ENCODE measurements at regions not wholly inside any gene's neighbourhood (a gene's known extent, or its start where the extent isn't known, plus 50 kb on each side); places are given as distances from the start of the nearest gene placed in this dataset.

- DNase-seq (ENCODE audit: low spot score): no peak
Observed at GRCh38 chr1:112040891-112041740, 51.6 kb upstream of the KCND3 start.

DNA sequence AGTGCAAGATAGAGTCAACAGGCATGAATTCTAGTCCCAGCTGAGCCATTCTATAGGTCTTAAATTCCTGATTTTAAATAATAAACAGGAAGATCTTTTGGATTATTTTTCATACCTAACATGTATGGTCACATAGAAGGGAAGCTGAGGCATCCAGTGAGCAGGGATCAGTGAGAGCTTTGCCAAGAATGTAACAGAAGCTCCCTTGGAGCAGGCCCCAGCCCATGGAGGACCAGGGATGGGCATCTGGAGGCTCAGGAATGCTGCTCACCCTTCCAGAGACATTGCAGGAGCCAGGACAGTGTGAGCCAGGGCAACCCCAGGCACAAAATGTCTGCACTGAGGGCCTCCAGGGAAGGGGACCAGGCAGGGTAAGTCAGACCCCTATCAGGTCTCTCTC lies 54.4 kb upstream of the KCND3 start:
- DNase-seq (ENCODE audit: low spot score): no peak

- DNase-seq (ENCODE audit: low spot score): no peak
Observed at GRCh38 chr1:112044745-112045144, 55.3 kb upstream of the KCND3 start.

DNA sequence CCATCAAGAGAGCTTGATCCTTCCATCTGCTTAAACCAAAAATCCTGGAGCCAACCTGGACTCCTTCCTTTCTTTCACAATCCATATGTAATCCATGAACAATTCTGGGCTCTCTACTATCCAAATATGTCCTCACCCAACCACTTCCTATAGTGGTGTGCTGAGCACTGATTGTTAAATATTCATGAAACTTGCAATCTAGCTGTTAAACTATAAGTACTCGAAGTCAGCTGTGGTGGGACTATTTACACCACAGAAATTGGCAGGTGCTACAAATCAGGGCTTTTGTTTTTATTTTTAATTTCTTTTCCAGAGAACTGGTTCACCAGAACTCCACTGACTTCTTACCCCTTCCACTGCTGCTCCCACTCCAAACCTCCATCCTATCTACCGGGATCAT lies 57.2 kb upstream of the KCND3 start:
- no peak for DNase-seq (ENCODE audit: low spot score)

DNA sequence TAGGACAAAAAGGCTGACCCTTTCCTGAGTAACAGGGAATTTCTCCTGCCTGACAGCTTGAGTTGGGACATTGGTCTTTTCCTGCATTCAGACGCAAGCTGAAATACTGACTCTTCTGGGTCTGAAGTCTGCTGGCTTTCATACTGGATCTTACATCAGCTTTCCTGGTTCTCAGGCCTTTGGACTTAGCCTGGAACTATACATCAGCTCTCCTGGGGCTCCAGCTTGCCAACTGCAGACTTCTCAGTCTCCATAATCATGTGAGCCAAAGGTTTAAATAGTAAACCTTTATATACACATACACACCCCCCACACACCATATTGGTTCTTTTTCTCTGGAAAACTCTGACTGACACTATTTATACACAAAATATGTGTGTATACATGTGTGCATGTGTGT lies 59.0 kb upstream of the KCND3 start:
- no peak for DNase-seq (ENCODE audit: low spot score)

DNA sequence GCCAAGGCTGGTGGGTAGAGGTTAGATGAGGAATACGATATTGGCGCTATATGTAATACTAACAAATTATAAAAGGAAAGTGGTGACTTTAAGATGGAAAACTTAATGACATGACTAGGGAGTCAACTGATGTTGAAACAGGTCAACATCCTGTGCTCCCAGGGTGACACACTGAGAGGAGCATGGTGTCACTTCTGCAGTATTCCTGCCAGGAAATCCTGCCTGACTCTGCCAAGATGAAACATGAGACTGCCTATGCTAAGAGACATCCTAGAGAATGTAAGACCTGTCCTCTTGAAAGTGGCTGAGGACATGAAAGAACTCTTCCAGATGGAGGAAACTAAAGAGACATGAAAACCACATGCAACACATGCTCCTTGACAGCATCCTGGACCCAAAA lies 65.0 kb upstream of the KCND3 start:
- DNase-seq (ENCODE audit: low spot score): no peak

GRCh38 chr1:112056354-112056753 lies 66.9 kb upstream of the KCND3 start:
- no peak for DNase-seq (ENCODE audit: low spot score)

DNA sequence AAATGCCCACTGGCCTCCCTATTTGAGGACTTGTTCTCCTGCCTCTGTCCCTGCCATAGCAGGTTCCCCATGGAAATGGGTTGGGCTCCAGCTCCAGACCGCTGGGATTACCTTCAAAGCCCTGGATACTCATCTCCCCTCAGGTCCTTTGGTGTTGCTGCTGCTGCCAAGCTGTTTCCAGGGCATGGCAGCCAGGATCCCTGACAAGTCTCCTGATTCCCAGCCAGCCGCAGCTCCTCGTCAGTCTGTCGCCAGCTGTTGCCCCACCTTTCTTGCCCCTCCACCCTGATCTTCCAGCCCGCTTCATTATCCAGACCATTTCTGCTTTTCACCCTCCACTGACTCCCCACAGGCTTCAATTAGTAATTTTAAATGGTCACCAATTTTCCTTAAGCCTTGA lies 68.3 kb upstream of the KCND3 start:
- DNase-seq (ENCODE audit: low spot score): no peak

- DNase-seq (ENCODE audit: low spot score): peak; percentile 2
Observed at GRCh38 chr1:112058815-112059450, 69.5 kb upstream of the KCND3 start.

- no peak for DNase-seq (ENCODE audit: low spot score)
Observed at GRCh38 chr1:112059679-112060078, 70.2 kb upstream of the KCND3 start.

DNA sequence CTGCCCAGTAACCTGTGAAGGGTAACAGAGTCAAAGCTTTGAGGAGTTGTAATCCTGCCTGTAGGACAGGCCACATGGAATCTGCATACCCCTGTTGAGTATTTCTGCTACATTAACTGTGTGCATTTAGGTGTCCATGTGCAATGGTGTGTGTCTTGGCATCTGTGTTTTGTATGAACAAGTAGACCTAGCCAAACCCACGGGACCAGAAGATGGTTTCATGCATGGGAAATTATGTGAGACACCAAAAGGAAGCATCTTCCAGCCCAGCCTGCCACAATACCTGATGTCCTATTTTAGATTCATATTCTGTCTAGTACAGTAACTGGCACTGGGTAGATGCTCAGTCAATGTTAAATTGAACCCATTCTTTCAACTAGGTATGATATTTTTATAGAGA lies 70.8 kb upstream of the KCND3 start:
- DNase-seq (ENCODE audit: low spot score): no peak

- no peak for DNase-seq (ENCODE audit: low spot score)
Observed at GRCh38 chr1:112061056-112061455, 71.6 kb upstream of the KCND3 start.

DNA sequence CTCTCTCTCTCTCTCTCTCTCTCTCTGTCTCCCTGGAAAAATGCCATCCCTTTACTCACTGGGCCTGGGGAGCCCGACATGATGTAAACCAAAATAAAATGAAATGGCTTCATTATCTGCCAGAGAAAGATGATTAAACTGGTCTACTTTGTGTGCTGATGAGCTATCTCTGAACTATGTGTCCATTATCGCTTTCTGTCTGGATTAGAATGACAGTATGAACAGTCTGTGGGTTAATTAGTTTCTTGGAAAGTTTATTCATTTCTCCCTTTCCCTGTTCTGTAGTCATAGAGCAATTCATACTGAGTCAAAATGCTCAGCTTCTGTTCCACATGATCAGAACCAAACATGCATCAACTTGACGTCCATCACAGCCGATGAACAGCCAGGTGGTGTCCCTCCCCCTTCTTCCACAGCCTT lies 72.4 kb upstream of the KCND3 start:
- DNase-seq (ENCODE audit: low spot score): no peak

DNA sequence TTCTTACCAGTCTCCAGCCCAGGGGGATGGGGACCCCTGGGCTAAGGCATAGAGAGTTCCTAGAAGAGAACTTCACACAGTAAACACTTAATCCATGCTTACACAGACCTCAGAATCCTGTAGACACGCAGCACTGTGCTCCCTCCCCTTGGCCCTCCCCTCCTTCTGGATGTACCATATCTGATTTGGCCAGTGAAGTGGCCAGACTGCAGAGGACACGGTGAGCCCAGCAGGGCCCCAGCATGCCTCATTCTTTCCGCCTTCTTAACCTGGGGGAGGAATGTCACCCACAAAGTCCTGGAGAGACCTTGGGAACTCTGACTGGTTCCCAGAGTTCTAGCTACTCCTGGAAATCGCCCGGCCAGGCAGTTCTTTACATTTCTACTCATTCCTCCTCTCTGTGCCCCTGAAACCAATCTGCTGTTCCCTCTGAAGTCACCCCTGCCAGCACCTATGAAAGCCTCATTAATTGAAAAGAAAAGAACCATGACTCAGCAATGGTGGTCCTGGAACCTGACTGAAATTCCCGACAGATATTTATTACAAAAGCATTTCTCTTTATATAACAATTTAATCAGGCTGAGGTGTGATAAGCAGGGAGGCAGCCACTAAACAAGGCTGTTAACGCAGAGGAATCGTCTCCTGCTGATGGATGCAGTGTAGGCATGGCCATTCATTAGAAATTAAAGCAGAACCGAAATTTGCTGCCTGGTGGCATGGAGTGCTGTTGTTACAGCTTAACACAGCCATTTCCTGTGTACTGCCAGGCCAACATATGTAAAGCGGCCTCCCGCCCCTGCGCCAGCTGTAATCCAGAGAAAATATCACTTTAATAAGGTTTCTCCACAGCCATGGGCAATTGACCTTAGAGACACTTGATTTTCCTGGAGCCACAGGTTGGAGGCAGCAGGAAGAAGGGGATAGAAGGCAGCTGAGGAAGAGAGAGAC lies 74.6 kb upstream of the KCND3 start:
- no peak for DNase-seq (ENCODE audit: low spot score)

DNA sequence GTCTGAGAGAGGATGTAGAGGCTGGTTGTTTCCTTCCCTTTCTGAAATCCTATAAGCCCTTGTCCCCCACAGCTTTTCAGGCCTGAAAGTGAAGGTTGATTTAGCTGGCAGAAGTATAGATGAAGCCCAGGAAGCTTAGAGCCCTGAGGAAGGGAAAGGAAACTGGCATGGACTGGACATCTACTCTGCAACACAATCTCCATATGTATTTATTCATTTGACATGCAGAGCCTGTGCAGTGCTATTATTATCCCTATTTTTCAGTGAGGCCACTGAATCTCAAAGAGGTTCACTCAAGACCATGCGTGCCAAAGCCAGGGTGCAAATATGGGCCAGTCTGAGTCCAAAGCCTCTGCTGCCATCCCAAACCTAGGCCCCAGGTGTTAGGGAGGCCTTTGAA lies 78.5 kb upstream of the KCND3 start:
- no peak for DNase-seq (ENCODE audit: low spot score)

DNA sequence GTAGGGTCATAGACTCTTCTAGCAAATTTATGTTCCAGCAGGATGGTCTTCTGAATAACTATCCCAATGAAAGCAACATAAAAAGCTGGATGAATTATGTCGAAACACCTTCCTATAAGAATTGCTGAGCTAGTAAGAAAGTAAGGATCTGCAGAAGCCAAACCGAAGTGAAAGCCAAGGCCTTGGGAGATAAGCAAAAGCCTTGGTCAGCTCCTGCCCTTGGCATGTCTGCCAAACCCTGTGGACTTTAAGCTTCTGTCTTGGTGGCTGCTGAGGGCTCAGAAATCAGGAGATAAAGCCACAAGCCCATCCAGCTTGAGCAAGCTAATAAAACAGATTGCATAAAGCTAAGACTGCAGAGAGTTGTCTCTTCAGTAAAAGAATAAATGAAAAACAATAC lies 81.2 kb upstream of the KCND3 start:
- no peak for DNase-seq (ENCODE audit: low spot score)

- no peak for DNase-seq (ENCODE audit: low spot score)
Observed at GRCh38 chr1:112074711-112075110, 85.2 kb upstream of the KCND3 start.

DNA sequence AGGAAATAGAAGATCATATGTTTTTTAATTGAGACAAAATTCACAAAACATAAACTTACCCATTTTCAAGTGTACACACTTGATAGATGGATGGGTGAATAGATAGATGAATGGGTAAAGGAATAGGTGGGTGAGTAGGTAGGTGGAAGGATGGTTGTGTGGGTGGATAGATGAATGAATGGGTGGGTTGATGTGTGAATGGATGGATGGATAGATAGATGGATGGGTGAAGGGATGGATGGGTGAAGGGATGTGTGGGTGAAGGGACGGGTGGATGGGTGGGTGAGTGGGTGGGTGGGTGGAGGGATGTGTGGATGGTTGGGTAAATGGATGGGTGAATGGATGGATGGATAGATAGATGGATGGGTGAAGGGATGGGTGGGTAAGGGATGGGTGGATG lies 86.1 kb upstream of the KCND3 start:
- DNase-seq (ENCODE audit: low spot score): no peak

DNA sequence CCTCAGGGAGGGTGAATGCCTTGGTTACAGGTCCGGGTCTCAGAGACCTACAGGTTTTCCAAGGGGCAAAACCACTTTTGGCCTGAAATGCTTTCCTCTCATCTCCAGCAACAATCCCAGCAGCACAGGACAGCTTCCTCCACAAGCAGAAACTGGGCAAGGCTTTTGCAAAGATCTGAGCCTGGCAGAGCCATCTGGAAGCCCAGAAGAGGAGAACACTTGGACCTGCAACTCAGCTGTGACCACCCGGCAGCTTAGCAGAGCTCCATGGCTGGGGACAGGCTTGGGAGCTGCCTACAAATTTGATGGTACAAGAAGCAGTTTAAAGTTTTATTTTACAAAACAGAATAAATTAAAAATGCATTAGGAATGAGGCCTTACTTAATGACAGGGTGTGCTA lies 90.0 kb upstream of the KCND3 start:
- DNase-seq (ENCODE audit: low spot score): no peak

DNA sequence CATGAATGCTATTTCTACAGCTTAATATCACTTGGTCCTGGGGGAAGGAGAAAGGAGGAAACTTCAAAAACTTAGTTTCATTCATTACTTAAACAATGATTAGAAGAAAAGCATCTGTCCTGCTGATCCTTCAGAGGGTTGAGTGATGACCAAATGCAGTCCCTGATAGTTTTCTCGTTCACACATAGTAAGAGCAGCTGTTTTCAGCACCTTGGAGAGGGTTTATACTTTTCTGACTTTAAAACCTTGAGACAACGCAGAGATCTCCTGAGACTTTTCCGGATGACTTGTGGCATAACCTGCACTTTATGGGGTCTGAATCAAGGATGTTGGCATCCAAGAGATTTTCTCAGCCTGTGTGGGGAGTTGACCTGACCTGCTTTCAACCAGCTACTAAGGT lies 94.0 kb upstream of the KCND3 start:
- DNase-seq (ENCODE audit: low spot score): peak; percentile 6

GRCh38 chr1:112092656-112093371 lies 103.3 kb upstream of the KCND3 start:
- DNase-seq (ENCODE audit: low spot score): no peak

DNA sequence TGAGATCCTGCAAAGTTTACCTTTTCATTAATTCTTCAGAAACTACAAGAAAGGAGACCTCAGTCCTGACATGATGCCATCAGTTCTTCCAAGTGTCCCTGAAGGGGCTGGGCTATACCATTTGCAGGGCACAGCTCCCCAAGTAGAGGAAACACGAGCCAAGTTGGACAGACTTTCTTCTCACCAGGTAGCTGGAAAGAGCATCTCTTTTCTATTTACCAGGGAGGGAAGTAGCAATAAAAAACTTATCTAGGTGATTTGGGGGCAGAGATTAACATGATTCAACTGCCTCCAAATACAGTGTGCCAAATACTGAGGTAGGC lies 103.9 kb upstream of the KCND3 start:
- no peak for DNase-seq (ENCODE audit: low spot score)

All from SW480 (cell line).